ENCODE measurements at regions not wholly inside any gene's neighbourhood (a gene's known extent, or its start where the extent isn't known, plus 50 kb on each side); places are given as distances from the start of the nearest gene placed in this dataset.

GRCh38 chr12:29908157-29908556 is 124.4 kb upstream of the TMTC1 start:
- no peak for TF ChIP-seq CTCF (IDR thresholded peaks at IDR 0.05; ENCODE audit: insufficient read depth, low read length, poor library complexity, severe bottlenecking)
- H3K36me3 ChIP-seq (ENCODE audit: control insufficient read depth, insufficient read depth, low read length) = no peaks in the 10 kb centered on the region
- H3K4me3 ChIP-seq (replicated peaks; ENCODE audit: low read depth, low read length) = no peak overlapping the region
- no peak for DNase-seq (ENCODE audit: extremely low read depth, insufficient read length)
- no peaks in the 10 kb centered on the region for H3K27me3 ChIP-seq (replicated peaks; ENCODE audit: control insufficient read depth, insufficient read depth, low read length)

- no peaks in the 10 kb centered on the region for H3K27me3 ChIP-seq (replicated peaks; ENCODE audit: control insufficient read depth, insufficient read depth, low read length)
- no peak for DNase-seq (ENCODE audit: extremely low read depth, insufficient read length)
- TF ChIP-seq CTCF (IDR thresholded peaks at IDR 0.05; ENCODE audit: insufficient read depth, low read length, poor library complexity, severe bottlenecking) = no peak
- no peaks in the 10 kb centered on the region for H3K36me3 ChIP-seq (ENCODE audit: control insufficient read depth, insufficient read depth, low read length)
- no peak overlapping the region for H3K4me3 ChIP-seq (replicated peaks; ENCODE audit: low read depth, low read length)
Measured at GRCh38 chr12:29907461-29907860, 123.7 kb upstream of the TMTC1 start.

- H3K4me3 ChIP-seq (replicated peaks; ENCODE audit: low read depth, low read length) = no peak overlapping the region
- no peaks in the 10 kb centered on the region for H3K36me3 ChIP-seq (ENCODE audit: control insufficient read depth, insufficient read depth, low read length)
- DNase-seq (ENCODE audit: extremely low read depth, insufficient read length) = no peak
- TF ChIP-seq CTCF (IDR thresholded peaks at IDR 0.05; ENCODE audit: insufficient read depth, low read length, poor library complexity, severe bottlenecking) = no peak
- no peaks in the 10 kb centered on the region for H3K27me3 ChIP-seq (replicated peaks; ENCODE audit: control insufficient read depth, insufficient read depth, low read length)
Measured at GRCh38 chr12:29902043-29902442, 118.3 kb upstream of the TMTC1 start.

GRCh38 chr12:29901585-29901984 is 117.8 kb upstream of the TMTC1 start:
- H3K4me3 ChIP-seq (replicated peaks; ENCODE audit: low read depth, low read length) = no peak overlapping the region
- no peaks in the 10 kb centered on the region for H3K36me3 ChIP-seq (ENCODE audit: control insufficient read depth, insufficient read depth, low read length)
- H3K27me3 ChIP-seq (replicated peaks; ENCODE audit: control insufficient read depth, insufficient read depth, low read length) = no peaks in the 10 kb centered on the region
- TF ChIP-seq CTCF (IDR thresholded peaks at IDR 0.05; ENCODE audit: insufficient read depth, low read length, poor library complexity, severe bottlenecking) = no peak
- no peak for DNase-seq (ENCODE audit: extremely low read depth, insufficient read length)

- Histone ChIP-seq H3K4me3 (replicated peaks; ENCODE audit: low read depth, low read length) (no peak overlapping the region), H3K36me3 (ENCODE audit: control insufficient read depth, insufficient read depth, low read length) (no peaks in the 10 kb centered on the region), H3K27me3 (replicated peaks; ENCODE audit: control insufficient read depth, insufficient read depth, low read length) (no peaks in the 10 kb centered on the region)
- no peak for TF ChIP-seq CTCF (IDR thresholded peaks at IDR 0.05; ENCODE audit: insufficient read depth, low read length, poor library complexity, severe bottlenecking)
- no peak for DNase-seq (ENCODE audit: extremely low read depth, insufficient read length)
Measured at GRCh38 chr12:29899212-29899931, 115.6 kb upstream of the TMTC1 start.

- no peaks in the 10 kb centered on the region for H3K36me3 ChIP-seq (ENCODE audit: control insufficient read depth, insufficient read depth, low read length)
- H3K27me3 ChIP-seq (replicated peaks; ENCODE audit: control insufficient read depth, insufficient read depth, low read length) = no peaks in the 10 kb centered on the region
- no peak for DNase-seq (ENCODE audit: extremely low read depth, insufficient read length)
- no peak overlapping the region for H3K4me3 ChIP-seq (replicated peaks; ENCODE audit: low read depth, low read length)
- no peak for TF ChIP-seq CTCF (IDR thresholded peaks at IDR 0.05; ENCODE audit: insufficient read depth, low read length, poor library complexity, severe bottlenecking)
Measured at GRCh38 chr12:29895966-29896365, 112.2 kb upstream of the TMTC1 start.
